Suppressor macrophage treated with lipopolysaccharide for 4 hours (primary cell): ENCODE measurements at regions not wholly inside any gene's neighbourhood (a gene's known extent, or its start where the extent isn't known, plus 50 kb on each side); places are given as distances from the start of the nearest gene placed in this dataset.

Experiments used
- DNase-seq: peaks from one replicate; pipeline ENCODE4 v3.0.0-alpha.2; 2020

DNA sequence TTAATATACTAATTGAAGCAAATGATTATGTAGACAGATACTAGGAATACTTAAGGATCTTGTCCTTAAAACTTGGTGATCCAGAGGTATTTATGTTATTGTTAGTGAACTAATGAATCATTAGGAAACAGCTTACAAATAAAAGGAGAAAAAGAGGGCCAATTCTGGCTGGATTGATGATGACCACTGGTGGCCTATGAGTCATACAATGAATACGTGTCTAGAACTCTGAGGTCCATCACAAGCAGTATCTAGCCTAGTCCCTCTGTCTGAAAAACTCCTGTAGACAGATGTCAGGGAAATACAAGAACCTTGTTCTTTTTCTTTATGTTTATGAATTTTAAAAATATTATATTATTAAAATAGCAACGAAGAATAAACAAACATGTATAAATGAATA lies 51.7 kb upstream of the RTL1 start:
- no peak for DNase-seq

DNA sequence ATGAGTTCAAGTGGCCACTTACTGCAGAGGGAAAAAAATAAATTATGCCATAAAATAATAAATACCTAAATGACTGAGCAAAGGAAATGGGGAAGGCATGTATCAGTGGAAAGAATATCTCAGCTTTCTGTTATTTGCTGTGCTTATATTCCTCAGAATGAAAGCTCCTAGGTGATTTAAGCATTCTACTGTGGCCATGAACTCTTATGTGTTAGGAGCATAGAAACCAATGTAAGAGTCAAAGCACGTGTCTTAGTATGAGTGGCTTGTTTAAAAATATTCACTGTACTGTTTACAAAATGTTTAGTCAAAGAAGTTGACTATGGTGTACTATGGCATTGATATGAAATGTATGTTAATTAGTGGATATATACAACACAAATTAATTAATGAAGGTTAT lies 59.0 kb upstream of the RTL1 start:
- DNase-seq = no peak

DNA sequence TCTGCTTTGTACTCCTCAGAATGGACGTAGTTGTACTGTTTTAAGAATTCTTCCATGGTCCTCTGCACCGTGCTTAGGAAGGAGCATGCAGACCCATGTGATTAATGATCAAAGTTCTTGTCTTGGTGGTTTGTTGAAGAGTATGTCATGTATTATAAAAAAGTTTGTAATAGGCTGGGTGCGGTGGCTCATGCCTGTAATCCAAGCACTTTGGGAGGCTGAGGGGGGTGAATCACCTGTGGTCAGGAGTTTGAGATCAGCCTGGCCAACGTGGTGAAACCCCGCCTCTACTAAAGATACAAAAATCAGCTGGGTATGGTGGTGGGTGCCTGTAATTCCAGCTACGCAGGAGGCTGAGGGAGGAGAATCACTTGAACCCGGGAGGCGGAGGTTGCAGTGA lies 61.8 kb upstream of the RTL1 start:
- no peak for DNase-seq

DNA sequence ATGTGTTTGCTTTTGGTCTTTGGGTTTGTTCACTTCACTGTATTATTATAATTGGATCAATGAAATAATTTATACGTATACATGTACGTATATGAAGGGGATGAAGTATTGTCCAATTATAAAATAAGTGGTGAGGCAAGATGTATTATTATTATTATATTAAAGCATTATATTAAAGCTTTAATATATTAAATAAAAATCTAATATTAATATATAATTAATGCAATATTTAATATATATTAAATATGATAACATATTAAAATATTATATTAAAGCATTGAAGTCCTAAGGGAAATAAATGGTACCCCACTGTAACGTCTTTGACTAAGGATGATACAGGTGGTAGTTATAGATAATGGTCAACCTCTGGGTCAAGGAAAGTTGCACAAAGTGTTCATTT lies 63.7 kb upstream of the RTL1 start:
- no peak for DNase-seq

DNA sequence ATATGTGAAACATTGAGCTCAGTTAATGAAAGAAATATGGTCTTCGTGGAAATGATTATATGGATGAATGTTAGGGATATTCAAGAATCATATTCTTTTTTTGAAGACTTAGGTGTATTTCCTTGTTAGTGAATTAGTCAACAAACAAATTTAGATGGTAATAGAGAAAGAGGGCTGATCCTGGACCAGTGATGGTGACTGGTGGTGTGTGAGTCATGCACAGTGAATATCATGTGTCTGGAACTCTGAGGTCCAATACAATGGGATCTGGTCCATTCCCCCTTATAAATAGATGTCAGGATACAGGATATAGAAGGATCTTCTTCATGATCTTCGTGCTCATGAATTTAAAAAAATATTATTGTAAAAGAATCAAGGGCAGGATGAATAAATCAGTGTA lies 64.4 kb upstream of the RTL1 start:
- DNase-seq = no peak

DNA sequence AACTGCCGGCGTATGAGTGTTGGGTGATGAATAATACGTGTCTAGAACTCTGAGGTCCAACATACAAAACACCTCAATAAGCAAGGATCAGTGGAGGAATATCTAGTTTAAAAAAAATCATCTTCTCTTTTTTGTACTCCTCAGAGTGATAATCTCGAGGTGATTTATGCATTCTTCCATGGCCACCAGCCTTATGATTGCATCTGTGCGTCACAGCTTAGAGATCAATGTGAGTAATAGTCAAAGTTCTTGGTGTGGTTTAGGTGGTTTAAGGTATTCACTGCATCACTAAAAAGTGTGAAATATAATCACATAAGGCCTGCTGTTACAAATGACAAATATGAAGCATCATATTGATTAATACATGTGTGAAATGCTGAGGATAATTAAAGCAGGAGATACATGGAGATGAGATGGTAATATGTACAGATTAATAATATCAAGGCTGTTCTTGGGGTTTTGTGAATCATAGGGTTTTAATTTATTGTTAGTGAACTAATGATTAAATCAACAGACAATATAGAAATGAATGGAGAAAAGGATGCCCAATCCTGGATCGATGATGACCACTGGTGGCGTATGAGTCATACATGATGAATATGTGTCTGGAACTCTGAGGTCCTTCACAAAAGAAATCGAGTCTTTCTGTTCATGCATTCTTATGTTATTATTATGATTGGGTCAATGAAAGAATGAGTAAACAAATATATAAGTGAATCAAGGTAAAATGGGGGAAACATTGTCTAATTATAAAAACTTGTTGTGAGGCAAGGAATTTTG lies 68.8 kb upstream of the RTL1 start:
- DNase-seq = no peak

DNA sequence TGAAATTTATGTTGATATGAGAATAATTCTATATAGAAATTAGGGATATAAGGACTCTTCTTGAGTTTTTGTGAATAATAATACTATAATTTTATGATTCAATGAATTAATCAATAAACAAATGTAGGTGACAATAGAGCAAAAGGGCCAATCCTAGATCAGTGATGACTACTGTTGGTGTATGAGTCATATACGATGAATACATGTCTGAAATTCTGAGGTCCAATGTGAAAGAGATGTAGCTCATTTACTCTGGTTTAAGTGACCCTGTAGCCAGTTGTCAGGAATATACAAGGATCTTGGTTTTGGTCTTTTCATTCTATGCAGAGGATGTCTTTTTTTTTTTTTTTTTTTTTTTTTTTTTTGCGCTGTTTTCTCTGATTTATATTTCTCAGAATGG lies 72.1 kb upstream of the RTL1 start:
- DNase-seq = no peak

DNA sequence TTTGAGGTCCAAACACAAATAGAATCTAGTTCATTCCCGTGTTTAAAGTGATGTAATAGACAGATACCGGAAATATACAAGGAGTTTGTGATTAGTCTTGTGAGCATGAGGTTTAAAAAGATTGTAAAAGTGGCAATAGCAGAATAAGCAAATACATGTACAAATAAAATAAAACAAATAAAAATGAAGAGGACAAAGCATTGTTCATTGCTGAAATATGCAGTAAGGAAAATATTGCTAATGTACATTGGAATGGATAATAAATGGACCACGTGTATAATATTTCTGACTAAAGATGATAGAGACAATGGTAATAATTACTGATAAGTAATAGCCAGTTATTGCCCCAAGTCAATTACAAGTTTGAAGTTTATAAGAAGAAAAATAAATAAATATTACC lies 75.6 kb upstream of the RTL1 start:
- DNase-seq = no peak

DNA sequence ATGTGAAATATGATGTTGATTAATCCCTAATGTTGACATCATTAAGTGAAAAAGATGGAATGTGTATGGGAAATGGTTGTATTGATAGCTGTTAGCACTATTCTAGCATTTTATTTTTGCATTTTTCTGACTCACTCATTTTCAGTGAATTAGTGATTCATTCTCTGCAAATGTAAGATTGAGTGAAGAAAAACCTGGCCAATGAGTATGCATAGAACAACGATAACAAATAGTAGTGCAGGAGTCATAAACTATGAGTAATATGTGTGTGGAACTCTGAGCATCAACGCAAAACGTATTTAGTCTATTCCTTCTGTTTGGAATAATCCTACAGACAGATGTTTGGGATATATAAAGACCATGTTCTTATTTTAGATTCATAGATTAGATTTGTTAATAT lies 76.3 kb upstream of the RTL1 start:
- DNase-seq = no peak

DNA sequence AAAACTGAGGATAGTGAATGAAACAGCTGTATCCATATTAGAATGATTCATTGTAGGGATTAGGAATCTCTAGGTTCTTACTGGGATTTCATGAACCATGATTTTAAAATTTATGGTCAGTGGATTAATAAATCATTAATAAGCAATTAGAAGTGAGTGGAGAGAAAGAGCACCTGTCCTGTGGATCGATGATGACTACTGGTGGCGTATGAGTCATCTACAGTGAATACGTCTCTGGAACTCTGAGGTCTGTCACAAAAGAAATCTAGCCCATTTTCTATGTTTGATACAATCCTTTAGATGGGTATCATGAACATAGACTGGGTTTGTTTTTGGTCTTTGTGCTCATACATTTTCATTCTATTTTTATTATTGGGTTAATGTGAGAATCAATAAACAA lies 77.3 kb upstream of the RTL1 start:
- DNase-seq = no peak

DNA sequence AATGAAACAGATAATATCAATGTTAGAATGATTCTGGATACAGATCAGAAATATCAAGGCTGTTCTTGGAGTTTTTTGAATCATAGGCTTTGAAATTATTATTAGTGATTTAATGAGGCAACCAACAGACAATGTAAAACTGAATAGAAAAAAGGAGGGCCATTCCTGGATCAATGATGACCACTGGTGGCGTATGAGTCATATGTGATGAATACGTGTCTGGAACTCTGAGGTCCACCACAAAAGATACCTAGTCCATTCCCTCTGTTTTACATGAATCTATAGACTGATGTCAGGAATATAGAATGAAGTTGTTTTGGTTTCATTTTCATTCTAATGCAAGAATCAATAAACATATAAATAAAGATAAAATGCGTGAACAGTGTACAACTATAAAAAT lies 78.3 kb upstream of the RTL1 start:
- no peak for DNase-seq

DNA sequence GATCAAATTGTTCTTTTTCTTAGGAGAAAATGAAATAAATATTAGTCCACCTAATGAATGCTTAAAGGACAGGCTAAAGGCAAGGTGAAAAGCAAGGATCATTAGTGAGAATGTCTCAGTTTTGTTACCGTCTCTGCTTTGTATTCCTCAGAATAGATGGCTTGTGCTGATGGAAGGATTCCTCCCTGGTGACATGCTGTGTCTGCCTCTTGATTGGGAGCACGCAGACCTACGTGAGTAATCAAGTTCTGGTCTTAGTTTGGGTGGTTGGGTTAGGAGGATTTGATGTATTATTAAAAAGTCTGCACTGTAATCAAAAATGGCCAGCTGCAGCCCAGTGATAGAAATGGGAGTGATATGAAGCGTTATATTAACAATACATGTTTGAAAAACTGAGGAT lies 78.8 kb upstream of the RTL1 start:
- no peak for DNase-seq

DNA sequence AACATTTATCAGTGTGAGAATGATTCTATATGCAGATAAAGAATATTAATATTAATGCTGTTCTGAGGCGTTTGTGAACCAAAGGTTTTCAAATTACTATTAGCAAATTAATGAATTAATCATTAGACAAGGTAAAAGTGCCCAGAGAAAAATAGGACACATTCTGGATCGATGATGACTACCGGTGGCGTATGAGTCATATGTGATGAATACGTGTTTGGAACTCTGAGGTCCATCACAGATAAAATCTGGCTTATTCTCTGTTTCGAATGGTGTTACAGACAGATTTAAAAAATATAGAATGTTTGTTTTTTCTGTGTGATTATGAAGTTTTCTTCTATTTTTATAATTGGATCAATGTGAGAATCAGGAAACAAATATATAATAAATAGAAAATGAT lies 79.2 kb upstream of the RTL1 start:
- DNase-seq = no peak

DNA sequence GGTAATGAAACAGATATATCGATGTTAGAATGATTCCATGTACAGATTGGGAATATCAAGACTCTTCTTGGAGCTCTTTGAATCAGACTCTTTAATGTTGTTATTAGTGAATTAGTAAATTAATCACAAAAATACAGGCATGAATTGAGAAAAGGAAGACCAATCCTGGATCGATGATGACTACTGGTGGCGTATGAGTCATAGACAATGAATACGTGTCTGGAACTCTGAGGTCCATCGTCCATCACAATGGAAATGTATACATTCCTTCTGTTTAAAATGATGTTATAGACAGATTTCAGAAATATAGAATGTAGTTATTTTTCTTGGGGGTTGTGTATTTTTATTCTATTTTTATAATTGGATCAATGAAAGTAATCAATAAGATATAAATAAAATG lies 80.2 kb upstream of the RTL1 start:
- no peak for DNase-seq

DNA sequence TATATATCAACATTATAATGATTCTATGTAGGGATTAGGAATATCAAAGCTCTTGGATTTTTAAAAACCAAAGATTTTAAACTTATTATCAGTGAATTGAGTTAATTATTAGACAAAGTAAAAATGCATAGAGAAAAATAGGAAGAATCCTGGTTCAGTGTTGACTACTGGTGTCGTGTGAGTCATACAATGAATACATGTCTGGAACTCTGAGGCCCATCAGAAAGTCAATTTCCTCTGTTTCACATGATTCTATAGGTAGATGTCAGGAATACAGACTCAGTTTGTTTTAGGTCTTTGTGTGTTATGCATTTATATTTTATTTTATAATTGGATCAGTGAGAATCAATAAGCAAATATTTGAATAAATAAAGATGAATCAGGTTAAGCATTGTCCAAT lies 84.5 kb upstream of the RTL1 start:
- no peak for DNase-seq

DNA sequence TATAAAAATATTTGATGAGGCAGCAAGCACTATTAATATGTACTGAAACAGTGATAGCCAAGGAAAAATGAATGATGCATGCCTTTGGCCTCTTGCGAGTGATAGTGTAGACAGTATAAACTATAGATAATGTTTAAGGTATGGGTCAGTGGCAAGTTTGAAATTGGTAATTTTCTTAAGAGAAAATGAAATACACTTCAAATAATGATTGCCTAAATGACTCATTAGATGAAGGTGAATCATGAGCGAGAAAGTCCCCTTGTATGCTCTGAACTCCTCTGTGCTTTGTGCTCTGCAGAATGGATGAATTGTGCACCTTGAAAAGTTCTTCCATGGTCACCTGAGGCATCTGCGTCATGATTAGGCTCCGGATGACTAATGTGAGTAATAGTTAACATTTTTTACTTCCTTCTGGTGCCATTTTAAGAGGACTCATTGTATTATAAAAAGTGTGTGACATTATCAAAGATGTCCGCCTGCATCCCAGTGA lies 84.9 kb upstream of the RTL1 start:
- DNase-seq = no peak

DNA sequence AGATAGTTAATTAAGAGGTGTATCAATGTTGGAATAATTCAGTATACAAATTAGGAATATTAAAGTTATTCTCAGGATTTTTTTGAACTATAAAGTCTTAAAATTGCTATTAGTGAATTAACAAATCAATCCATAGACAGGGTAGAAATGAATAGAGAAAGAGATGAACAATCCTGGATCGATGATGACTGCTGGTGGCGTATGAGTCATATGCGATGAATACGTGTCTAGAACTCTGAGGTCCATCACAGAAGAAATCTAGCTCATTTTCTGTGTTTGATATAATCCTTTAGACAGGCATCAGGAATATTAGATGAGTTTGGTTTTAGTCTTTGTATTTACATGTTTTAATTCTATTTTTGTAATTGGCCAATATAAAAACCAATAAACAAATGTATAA lies 85.4 kb upstream of the RTL1 start:
- DNase-seq = no peak

DNA sequence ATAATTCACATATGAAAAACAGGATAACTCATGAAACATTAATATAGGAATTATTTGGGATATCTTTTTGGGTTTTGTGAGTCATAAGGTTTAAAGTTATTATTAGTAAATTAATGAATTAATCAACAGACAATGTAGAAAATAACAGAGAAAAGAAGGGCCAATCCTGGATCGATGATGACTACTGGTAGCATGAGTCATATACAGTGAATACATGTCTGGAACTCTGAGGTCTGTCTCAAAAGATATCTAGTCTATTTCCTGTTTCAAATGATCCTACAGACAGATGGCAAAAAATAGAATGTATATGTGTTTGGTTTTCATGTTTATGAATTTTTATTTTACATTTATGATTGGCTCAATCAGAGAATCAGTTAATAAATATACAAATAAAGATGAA lies 86.4 kb upstream of the RTL1 start:
- DNase-seq = no peak

DNA sequence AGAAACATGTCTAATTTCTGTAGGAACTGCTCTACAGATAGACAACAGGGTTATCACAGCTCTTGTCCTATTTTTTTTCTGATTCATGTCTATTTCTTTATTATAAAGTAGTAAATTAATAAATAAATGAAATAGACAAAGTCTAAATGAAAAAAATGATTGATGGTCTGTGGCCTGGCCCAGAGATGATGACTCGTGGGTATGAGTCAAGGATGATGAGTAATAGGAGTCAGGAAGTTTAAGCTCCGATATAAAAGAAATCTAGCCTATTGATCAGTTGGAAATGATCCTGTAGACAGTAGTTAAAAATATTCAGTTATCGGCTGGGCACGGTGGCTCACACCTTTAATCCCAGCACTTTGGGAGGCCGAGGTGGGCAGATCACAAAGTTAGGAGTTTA lies 90.6 kb upstream of the RTL1 start:
- DNase-seq = no peak

DNA sequence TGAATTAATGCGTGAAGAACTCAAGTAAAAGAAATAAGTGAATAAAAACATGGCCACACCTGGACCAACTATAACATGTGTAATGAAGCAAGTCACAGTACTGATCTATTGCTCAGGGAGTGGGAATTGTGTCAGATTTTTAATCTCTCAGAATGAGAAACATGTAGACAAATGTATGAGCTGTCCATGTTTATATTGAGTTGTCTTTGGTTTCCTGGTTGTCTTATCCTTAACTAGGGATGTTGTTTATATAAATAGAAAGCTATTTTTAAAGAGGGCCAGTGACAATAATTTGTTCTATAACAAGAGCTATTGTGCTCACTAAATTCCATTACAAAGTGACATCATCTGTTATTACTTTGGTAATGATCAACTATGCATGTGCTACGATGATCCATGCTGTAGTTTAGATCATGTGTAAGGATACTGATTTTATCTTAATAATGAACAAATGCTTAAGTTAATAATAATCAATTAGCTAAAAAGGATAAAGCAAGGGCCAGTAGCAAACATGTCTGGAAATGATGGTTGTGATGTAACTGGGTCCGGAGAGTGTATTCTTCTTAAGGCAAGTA lies 91.3 kb upstream of the RTL1 start:
- no peak for DNase-seq

DNA sequence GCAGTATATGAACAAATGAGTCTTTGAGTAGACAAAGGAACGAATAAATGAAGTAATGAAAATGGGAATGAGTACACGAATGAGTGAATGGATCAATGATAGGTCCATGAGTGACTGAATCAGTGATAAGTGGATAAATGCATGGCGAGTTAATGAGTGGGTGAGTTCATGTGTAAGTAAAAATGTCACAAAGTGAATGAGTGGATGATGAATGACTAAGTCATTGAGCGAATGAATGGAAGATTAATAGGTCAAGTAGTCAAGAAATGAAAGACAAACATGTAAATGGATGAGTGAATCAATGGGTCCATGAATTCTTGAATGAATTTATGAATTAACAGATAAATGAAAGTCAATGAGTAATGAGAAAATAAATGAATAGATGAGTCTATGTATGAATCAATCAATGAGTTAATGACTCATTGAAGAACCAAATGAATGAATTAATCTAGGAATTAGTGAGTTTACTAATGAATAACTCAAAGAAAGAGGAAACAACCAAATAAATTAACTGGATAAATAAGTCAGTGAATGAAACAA lies 97.3 kb upstream of the RTL1 start:
- DNase-seq = no peak

DNA sequence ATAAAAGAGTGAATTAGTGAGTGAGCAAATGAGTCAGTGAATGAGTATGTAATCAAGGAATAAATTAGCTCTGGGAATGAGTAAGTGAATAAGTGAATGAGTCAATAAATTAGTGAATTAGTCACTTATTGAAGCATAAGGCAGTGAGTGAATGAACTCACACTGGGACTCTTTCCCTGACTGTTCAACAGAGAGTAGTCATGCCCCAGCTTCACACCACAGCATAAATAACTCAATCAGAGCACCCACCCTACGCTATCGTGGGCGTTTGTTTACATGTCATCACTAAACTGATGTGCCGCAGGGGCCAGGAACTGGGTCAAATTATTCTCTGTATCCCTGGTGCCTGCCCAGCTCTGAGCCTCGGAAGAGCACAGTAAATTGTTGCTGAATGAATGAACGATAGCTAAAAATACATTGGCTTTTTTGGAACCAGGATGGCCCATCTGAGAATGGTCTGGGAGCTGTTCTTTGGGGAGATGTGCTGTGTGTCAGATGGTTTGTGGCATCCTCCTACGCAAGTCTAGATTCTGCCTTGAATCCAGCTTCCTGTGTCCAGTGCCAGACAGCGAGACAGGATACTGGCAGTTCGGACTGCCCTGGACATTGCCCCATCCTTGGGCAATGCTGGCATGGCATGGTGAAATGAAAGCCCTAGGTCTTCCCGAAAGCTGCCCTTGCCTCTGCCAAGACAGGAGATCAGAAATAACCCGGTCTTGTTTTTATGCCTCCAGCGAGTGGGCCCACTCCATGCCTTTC lies 98.0 kb upstream of the RTL1 start:
- peak; percentile 4 for DNase-seq

DNA sequence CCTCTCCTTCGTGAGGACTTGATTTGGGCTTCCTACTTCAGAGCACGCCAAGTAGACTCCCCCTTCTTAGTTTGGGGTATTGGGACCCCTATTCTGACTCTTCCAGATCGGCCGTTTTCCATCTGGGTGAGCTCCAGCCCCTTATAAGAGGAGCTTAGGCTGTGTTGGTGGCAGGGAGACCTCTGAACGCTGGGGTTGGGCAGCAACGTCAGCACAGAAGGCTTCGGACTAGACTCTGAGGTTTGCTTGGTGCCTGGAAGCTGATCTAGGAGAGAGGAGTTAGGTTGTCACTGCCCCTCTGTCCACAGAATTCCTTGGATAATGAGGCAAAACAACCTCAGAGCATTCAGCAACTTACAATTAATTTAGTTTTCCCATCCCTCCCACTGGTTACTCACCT lies 99.2 kb upstream of the RTL1 start:
- DNase-seq = no peak

DNA sequence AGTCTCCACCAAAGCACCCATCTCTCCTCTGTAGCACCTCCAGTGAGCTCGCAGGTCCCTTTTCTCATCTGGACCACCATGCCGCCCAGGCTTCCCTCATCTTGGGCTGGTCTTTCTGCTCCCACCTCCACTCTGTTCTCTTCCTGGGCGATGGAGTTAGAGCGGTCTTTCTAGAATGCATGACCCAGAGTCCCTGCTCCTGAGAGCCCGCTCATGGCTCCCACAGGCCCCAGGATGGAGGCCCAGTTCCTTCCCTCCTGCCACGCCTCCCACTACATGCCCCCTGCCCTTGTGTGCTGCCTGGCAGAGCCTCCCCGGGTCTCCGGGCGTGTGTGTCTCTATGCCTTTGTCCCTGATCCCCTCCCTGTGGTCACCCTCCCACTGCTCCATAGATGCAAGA lies 100.7 kb upstream of the RTL1 start:
- no peak for DNase-seq
